ENCODE measurements at regions not wholly inside any gene's neighbourhood (a gene's known extent, or its start where the extent isn't known, plus 50 kb on each side); places are given as distances from the start of the nearest gene placed in this dataset.
"Not testable (repeated sequence)": the region's sequence is repeated elsewhere in the genome, so short reads cannot be mapped to it uniquely, and the experiment has no call there.

GRCh38 chr13:34708566-34709313, 233.3 kb upstream of the NBEA start:
- peak in 2 of 4 donors; percentile 16 to 27 for DNase-seq (ENCODE audit: low read depth in 4 of 4, low spot score in 2 of 4)

GRCh38 chr13:34719060-34719875, 222.8 kb upstream of the NBEA start:
- no peak for DNase-seq (ENCODE audit: low read depth in 4 of 4, low spot score in 2 of 4)

- DNase-seq (ENCODE audit: low read depth in 4 of 4, low spot score in 2 of 4), result no peak
These were observed 221.5 kb upstream of the NBEA start for GRCh38 chr13:34720618-34721017.

GRCh38 chr13:34721631-34722595, 220.2 kb upstream of the NBEA start:
- DNase-seq (ENCODE audit: low read depth in 4 of 4, low spot score in 2 of 4), result no peak

GRCh38 chr13:34722922-34723321, 219.1 kb upstream of the NBEA start:
- no peak for DNase-seq (ENCODE audit: low read depth in 4 of 4, low spot score in 2 of 4)

GRCh38 chr13:34730961-34731360, 211.1 kb upstream of the NBEA start:
- DNase-seq (ENCODE audit: low read depth in 4 of 4, low spot score in 2 of 4), result no peak

GRCh38 chr13:34731486-34731885, 210.6 kb upstream of the NBEA start:
- DNase-seq (ENCODE audit: low read depth in 4 of 4, low spot score in 2 of 4), result no peak

- DNase-seq (ENCODE audit: low read depth in 4 of 4, low spot score in 2 of 4), result no peak
These were observed 208.3 kb upstream of the NBEA start for GRCh38 chr13:34733721-34734120.

GRCh38 chr13:34734932-34735331, 207.1 kb upstream of the NBEA start:
- no peak for DNase-seq (ENCODE audit: low read depth in 4 of 4, low spot score in 2 of 4)

- DNase-seq (ENCODE audit: low read depth in 4 of 4, low spot score in 2 of 4), result no peak
These were observed 203.6 kb upstream of the NBEA start for GRCh38 chr13:34738254-34738992.

- DNase-seq (ENCODE audit: low read depth in 4 of 4, low spot score in 2 of 4), result not testable (repeated sequence)
These were observed 195.0 kb upstream of the NBEA start for GRCh38 chr13:34747056-34747455.

- no peak for DNase-seq (ENCODE audit: low read depth in 4 of 4, low spot score in 2 of 4)
These were observed 194.6 kb upstream of the NBEA start for GRCh38 chr13:34747507-34747906.

- no peak for DNase-seq (ENCODE audit: low read depth in 4 of 4, low spot score in 2 of 4)
These were observed 194.0 kb upstream of the NBEA start for GRCh38 chr13:34748073-34748472.

- no peak for DNase-seq (ENCODE audit: low read depth in 4 of 4, low spot score in 2 of 4)
These were observed 193.5 kb upstream of the NBEA start for GRCh38 chr13:34748596-34748995.

GRCh38 chr13:34749046-34749445, 193.0 kb upstream of the NBEA start:
- DNase-seq (ENCODE audit: low read depth in 4 of 4, low spot score in 2 of 4), result no peak

- DNase-seq (ENCODE audit: low read depth in 4 of 4, low spot score in 2 of 4), result peak in 2 of 4 donors; percentile 48 to 51
These were observed 191.8 kb upstream of the NBEA start for GRCh38 chr13:34750078-34750931.

GRCh38 chr13:34751044-34751443, 191.0 kb upstream of the NBEA start:
- no peak for DNase-seq (ENCODE audit: low read depth in 4 of 4, low spot score in 2 of 4)

- DNase-seq (ENCODE audit: low read depth in 4 of 4, low spot score in 2 of 4), result no peak
These were observed 190.6 kb upstream of the NBEA start for GRCh38 chr13:34751492-34751891.

- no peak for DNase-seq (ENCODE audit: low read depth in 4 of 4, low spot score in 2 of 4)
These were observed 189.6 kb upstream of the NBEA start for GRCh38 chr13:34752283-34752960.

Data from left renal cortex interstitium (tissue), 4 donors.